Body of pancreas (tissue), 4 donors: ENCODE measurements at regions not wholly inside any gene's neighbourhood (a gene's known extent, or its start where the extent isn't known, plus 50 kb on each side); places are given as distances from the start of the nearest gene placed in this dataset.

Source experiments
- ATAC-seq: fragments of 150-250 bp; one replicate; pipeline ENCODE4 v1.9.1; 2016
- DNase-seq, 4 donors: peaks; one replicate each; pipeline ENCODE4 v3.0.0-alpha.2; 2019
- H3K27ac ChIP-seq, 4 donors: fragments of 200-600 bp; sonication (generic); 1 replicate in 3 of 4; 2 replicates in 1 of 4; pipeline versions ENCODE4 v1.5.1 to v1.6.1; 2016 to 2019; ENCODE audit warnings: mild to moderate bottlenecking in 1 of 4, mixed read lengths in 1 of 4, moderate library complexity in 1 of 4
- H3K27me3 ChIP-seq, 2 donors: fragments of 200-600 bp; sonication (generic); one replicate each; pipeline ENCODE4 v1.6.0; 2016; ENCODE audit warnings: mild to moderate bottlenecking in 1 of 2
- H3K36me3 ChIP-seq, 2 donors: fragments of 200-600 bp; sonication (generic); replicated peaks in 1 of 2; 2 replicates each; pipeline ENCODE4 v1.5.1; 2016; ENCODE audit warnings: low read depth in 2 of 2; ENCODE audit not compliant: insufficient read depth in 1 of 2
- H3K4me1 ChIP-seq: fragments of 200-600 bp; sonication (generic); one replicate; pipeline ENCODE4 v1.6.0; 2016
- H3K4me3 ChIP-seq, 2 donors: fragments of 200-600 bp; sonication (generic); 1 replicate in 1 of 2; 2 replicates in 1 of 2; pipeline ENCODE4 v1.5.1; 2016 to 2019
- H3K9me3 ChIP-seq, 3 donors: fragments of 200-600 bp; sonication (generic); 1 replicate in 2 of 3; 2 replicates in 1 of 3; pipeline ENCODE4 v1.5.1; 2016
- POLR2A ChIP-seq, 3 donors: fragments of 450-650 bp; IDR thresholded peaks; one replicate each; pipeline ENCODE4 v1.6.1; 2016; ENCODE audit warnings: antibody characterized with exemption in 3 of 3, mild to moderate bottlenecking in 2 of 3
- WGBS, 2 donors: methylation state at CpG; one replicate each; pipeline ENCODE4 v1.1.5; 2017; 5-methylcytosine and 5-hydroxymethylcytosine counted together
- intact Hi-C: fragments of 100-400 bp; cut with DNase I; formaldehyde crosslinking; loops from one replicate; pipeline ENCODE4 v1.15.1; 2023
- TF ChIP-seq, protein P1 (sequence below), 7 experiments: fragments of 450-650 bp in 4 of 7; fragments of 200-600 bp in 3 of 7; sonication (generic) in 3 of 7; IDR thresholded peaks; one replicate each; pipeline ENCODE4 v1.5.1; 2016 to 2019; ENCODE audit warnings: antibody characterized with exemption in 7 of 7

DNA sequence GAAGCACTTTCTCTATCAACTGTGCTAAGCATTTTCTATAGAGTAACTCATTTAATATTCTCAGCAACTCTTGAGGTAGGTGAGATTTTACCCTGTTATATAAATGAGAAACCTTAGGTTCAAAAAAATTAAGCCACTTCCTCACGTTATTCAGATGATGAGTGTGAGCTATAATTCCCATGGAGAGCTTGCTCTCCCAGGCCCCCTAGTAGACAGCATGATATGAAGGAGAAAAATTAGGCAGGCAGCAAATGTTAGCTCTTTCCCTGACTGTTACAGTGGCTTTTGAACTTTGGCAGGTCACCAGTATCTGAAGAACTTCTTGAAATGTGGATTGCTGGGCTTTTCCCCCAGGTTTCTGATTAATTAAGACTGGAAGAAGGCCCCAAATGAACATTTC lies 753.1 kb downstream of the NCAM2 start:
- H3K36me3 ChIP-seq = no peaks in the 10 kb centered on the region
- no peaks in the 10 kb centered on the region for H3K27me3 ChIP-seq
- ATAC-seq (no peak), DNase-seq (peak in 2 of 4 donors; percentile 20 to 43)
- 30 to 36% methylated on average over 1 of the region's 1 CpG for WGBS, 2 donors
- H3K4me3 ChIP-seq = no peak overlapping the region
- H3K27ac ChIP-seq = no peak overlapping the region
- no peaks in the 10 kb centered on the region for H3K4me1 ChIP-seq
- TF ChIP-seq, protein P1, sequence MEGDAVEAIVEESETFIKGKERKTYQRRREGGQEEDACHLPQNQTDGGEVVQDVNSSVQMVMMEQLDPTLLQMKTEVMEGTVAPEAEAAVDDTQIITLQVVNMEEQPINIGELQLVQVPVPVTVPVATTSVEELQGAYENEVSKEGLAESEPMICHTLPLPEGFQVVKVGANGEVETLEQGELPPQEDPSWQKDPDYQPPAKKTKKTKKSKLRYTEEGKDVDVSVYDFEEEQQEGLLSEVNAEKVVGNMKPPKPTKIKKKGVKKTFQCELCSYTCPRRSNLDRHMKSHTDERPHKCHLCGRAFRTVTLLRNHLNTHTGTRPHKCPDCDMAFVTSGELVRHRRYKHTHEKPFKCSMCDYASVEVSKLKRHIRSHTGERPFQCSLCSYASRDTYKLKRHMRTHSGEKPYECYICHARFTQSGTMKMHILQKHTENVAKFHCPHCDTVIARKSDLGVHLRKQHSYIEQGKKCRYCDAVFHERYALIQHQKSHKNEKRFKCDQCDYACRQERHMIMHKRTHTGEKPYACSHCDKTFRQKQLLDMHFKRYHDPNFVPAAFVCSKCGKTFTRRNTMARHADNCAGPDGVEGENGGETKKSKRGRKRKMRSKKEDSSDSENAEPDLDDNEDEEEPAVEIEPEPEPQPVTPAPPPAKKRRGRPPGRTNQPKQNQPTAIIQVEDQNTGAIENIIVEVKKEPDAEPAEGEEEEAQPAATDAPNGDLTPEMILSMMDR (IDR thresholded peaks at IDR 0.05) = peak in 3 of 7 experiments; percentile 17 to 46 (median 46)
- TF ChIP-seq POLR2A (IDR thresholded peaks at IDR 0.05) = no peak
- no peaks in the 10 kb centered on the region for H3K9me3 ChIP-seq
- intact Hi-C loops = no loop called here

DNA sequence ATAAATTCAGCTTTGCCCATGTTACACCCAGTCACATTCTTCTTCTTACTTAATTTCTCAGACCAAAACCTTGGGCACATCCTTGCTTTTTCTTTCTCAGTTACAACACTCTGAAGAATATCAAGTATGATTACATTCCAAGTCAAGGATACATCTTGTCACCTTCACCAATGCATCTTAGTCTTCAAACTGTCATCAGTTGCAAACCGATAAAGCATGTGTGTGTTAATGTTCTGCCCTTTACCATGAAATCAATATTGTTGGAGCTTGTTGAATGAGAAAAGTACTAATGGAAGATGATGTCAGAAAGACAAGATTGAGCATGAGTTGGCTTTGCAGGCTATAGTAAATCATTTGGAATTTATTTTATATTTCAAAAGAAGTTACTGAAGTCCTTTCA lies 764.6 kb downstream of the NCAM2 start:
- Histone ChIP-seq H3K27me3 (no peaks in the 10 kb centered on the region), H3K27ac (no peak overlapping the region), H3K36me3 (no peaks in the 10 kb centered on the region), H3K4me1 (no peaks in the 10 kb centered on the region), H3K4me3 (no peak overlapping the region), H3K9me3 (no peaks in the 10 kb centered on the region)
- ATAC-seq = no peak
- no peak for TF ChIP-seq POLR2A (IDR thresholded peaks at IDR 0.05)
- TF ChIP-seq, protein P1 (IDR thresholded peaks at IDR 0.05) = no peak
- no peak for DNase-seq
- intact Hi-C loops = no loop called here
- WGBS, 2 donors = 22 to 44% methylated on average over 1 of the region's 1 CpG

DNA sequence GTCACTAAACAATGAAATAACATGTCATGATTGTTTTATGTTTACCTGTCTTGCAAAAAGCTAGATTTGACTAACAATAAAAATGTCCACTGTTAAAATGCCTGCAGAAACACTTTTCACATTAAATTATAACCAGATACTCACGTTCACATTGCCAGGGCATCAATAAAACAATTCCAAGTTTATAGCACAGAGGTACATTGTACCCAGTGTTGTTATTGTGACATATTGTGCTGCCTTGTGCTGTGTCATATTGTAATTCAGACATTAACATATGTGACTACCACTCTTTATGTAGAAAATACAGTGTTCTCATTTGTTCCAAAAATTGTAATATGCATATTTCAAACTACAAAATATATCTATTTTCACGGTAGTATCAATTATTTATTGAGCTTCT lies 766.1 kb downstream of the NCAM2 start:
- Histone ChIP-seq H3K4me1 (no peaks in the 10 kb centered on the region), H3K36me3 (no peaks in the 10 kb centered on the region), H3K9me3 (no peaks in the 10 kb centered on the region), H3K27ac (no peak overlapping the region), H3K27me3 (no peaks in the 10 kb centered on the region), H3K4me3 (no peak overlapping the region)
- DNase-seq (no peak), ATAC-seq (no peak)
- intact Hi-C loops = no loop called here
- 49 to 52% methylated on average over 2 of the region's 2 CpGs for WGBS, 2 donors
- TF ChIP-seq, protein P1 (IDR thresholded peaks at IDR 0.05) = no peak
- no peak for TF ChIP-seq POLR2A (IDR thresholded peaks at IDR 0.05)

DNA sequence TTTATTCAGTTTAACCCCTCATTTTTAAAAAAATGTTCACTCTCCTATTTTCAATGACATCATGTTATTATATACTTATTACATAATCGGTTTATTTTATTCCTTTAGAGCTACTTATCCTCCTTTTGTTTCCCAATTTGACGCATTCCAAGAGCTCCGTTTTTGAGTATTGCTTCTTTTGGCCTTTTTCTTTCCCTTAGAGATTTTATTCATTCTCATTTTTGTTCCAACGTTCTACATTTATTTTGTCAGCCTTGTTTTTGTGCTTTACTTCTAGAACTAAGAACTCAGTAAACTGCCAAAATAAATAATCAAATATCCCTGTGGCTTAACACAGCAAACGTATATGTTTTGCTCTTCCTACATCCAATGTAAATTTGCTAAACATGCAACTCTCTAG lies 769.1 kb downstream of the NCAM2 start:
- Histone ChIP-seq H3K27me3 (no peaks in the 10 kb centered on the region), H3K9me3 (no peaks in the 10 kb centered on the region), H3K27ac (no peak overlapping the region), H3K4me1 (no peaks in the 10 kb centered on the region), H3K4me3 (no peak overlapping the region), H3K36me3 (no peaks in the 10 kb centered on the region)
- no peak for DNase-seq
- 33 to 46% methylated on average over 5 of the region's 5 CpGs for WGBS, 2 donors
- ATAC-seq = no peak
- intact Hi-C loops = no loop called here
- TF ChIP-seq, protein P1 (IDR thresholded peaks at IDR 0.05) = no peak
- TF ChIP-seq POLR2A (IDR thresholded peaks at IDR 0.05) = no peak

DNA sequence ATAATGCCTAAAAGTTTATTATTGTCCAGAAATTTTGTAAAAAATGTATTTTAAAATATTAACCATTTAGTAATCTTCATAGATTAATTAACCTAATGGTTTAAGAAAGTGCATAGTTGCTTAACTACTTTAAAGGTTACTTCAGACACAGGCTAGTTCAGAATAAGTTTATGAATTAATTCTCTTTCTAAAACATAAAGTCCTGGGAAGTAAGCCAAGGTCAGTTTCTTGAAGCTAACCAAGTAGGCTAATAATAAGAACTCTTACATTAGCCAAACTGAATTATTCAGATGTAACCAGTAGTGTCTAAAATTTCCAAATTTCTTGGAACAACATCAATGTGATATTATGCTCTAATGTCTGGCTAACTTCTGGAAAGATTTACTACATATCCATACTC lies 790.4 kb downstream of the NCAM2 start:
- no peak for DNase-seq
- Histone ChIP-seq H3K4me1 (no peaks in the 10 kb centered on the region), H3K27ac (no peak overlapping the region), H3K27me3 (no peaks in the 10 kb centered on the region), H3K9me3 (no peaks in the 10 kb centered on the region), H3K36me3 (no peaks in the 10 kb centered on the region), H3K4me3 (no peak overlapping the region)
- no peak for ATAC-seq
- intact Hi-C loops = no loop called here
- TF ChIP-seq, protein P1 (IDR thresholded peaks at IDR 0.05) = no peak
- TF ChIP-seq POLR2A (IDR thresholded peaks at IDR 0.05) = no peak
